ENCODE measurements at regions not wholly inside any gene's neighbourhood (a gene's known extent, or its start where the extent isn't known, plus 50 kb on each side); places are given as distances from the start of the nearest gene placed in this dataset.
A peak's percentile ranks its signal among the peaks of the same experiment; 100 is the strongest.
"Not testable (repeated sequence)": the region's sequence is repeated elsewhere in the genome, so short reads cannot be mapped to it uniquely, and the experiment has no call there.

- Histone ChIP-seq H3K4me3 (ENCODE audit: severe bottlenecking) (no peak overlapping the region), H3K27ac (ENCODE audit: poor library complexity, severe bottlenecking) (no peak overlapping the region), H3K27me3 (ENCODE audit: insufficient read depth, poor library complexity, severe bottlenecking) (no peaks in the 10 kb centered on the region), H3K4me1 (ENCODE audit: insufficient read depth, poor library complexity, severe bottlenecking) (no peaks in the 10 kb centered on the region), H3K36me3 (ENCODE audit: low read depth) (no peaks in the 10 kb centered on the region), H3K9me3 (ENCODE audit: severe bottlenecking) (no peaks in the 10 kb centered on the region)
- DNase-seq (ENCODE audit: low spot score): no peak
- no peak for ATAC-seq (ENCODE audit: low read depth)
- no peak for TF ChIP-seq CTCF (IDR thresholded peaks at IDR 0.05; ENCODE audit: poor library complexity, severe bottlenecking)
These were observed 843.7 kb upstream of the CHORDC1 start for GRCh38 chr11:91066456-91067047.

GRCh38 chr11:91063399-91063798 is 840.5 kb upstream of the CHORDC1 start:
- H3K4me3 ChIP-seq (ENCODE audit: severe bottlenecking); H3K27ac ChIP-seq (ENCODE audit: poor library complexity, severe bottlenecking); H3K27me3 ChIP-seq (ENCODE audit: insufficient read depth, poor library complexity, severe bottlenecking); H3K9me3 ChIP-seq (ENCODE audit: severe bottlenecking); ATAC-seq (ENCODE audit: low read depth); H3K4me1 ChIP-seq (ENCODE audit: insufficient read depth, poor library complexity, severe bottlenecking); H3K36me3 ChIP-seq (ENCODE audit: low read depth): not testable (repeated sequence)
- peak; percentile 29 for DNase-seq (ENCODE audit: low spot score)

GRCh38 chr11:91047882-91048281 is 825.0 kb upstream of the CHORDC1 start:
- H3K9me3 ChIP-seq (ENCODE audit: severe bottlenecking): no peaks in the 10 kb centered on the region
- no peak for TF ChIP-seq CTCF (IDR thresholded peaks at IDR 0.05; ENCODE audit: poor library complexity, severe bottlenecking)
- ATAC-seq (ENCODE audit: low read depth): no peak
- no peaks in the 10 kb centered on the region for H3K36me3 ChIP-seq (ENCODE audit: low read depth)
- H3K27ac ChIP-seq (ENCODE audit: poor library complexity, severe bottlenecking): no peak overlapping the region
- no peak overlapping the region for H3K4me3 ChIP-seq (ENCODE audit: severe bottlenecking)
- no peaks in the 10 kb centered on the region for H3K27me3 ChIP-seq (ENCODE audit: insufficient read depth, poor library complexity, severe bottlenecking)
- DNase-seq (ENCODE audit: low spot score): no peak
- no peaks in the 10 kb centered on the region for H3K4me1 ChIP-seq (ENCODE audit: insufficient read depth, poor library complexity, severe bottlenecking)

- H3K27me3 ChIP-seq (ENCODE audit: insufficient read depth, poor library complexity, severe bottlenecking): no peaks in the 10 kb centered on the region
- no peak for DNase-seq (ENCODE audit: low spot score)
- H3K4me1 ChIP-seq (ENCODE audit: insufficient read depth, poor library complexity, severe bottlenecking): no peaks in the 10 kb centered on the region
- no peak for TF ChIP-seq CTCF (IDR thresholded peaks at IDR 0.05; ENCODE audit: poor library complexity, severe bottlenecking)
- H3K4me3 ChIP-seq (ENCODE audit: severe bottlenecking): no peak overlapping the region
- H3K27ac ChIP-seq (ENCODE audit: poor library complexity, severe bottlenecking): no peak overlapping the region
- H3K9me3 ChIP-seq (ENCODE audit: severe bottlenecking): no peaks in the 10 kb centered on the region
- no peaks in the 10 kb centered on the region for H3K36me3 ChIP-seq (ENCODE audit: low read depth)
- ATAC-seq (ENCODE audit: low read depth): no peak
These were observed 823.4 kb upstream of the CHORDC1 start for GRCh38 chr11:91046261-91046660.

GRCh38 chr11:91041626-91042025 is 818.8 kb upstream of the CHORDC1 start:
- H3K4me1 ChIP-seq (ENCODE audit: insufficient read depth, poor library complexity, severe bottlenecking): no peaks in the 10 kb centered on the region
- TF ChIP-seq CTCF (IDR thresholded peaks at IDR 0.05; ENCODE audit: poor library complexity, severe bottlenecking): peak; percentile 32
- H3K4me3 ChIP-seq (ENCODE audit: severe bottlenecking): no peak overlapping the region
- no peak for DNase-seq (ENCODE audit: low spot score)
- H3K27me3 ChIP-seq (ENCODE audit: insufficient read depth, poor library complexity, severe bottlenecking): no peaks in the 10 kb centered on the region
- 0 out of 3 replicates have a peak, but pooled peaks have one; percentile 33 for ATAC-seq (ENCODE audit: low read depth)
- no peak overlapping the region for H3K27ac ChIP-seq (ENCODE audit: poor library complexity, severe bottlenecking)
- H3K36me3 ChIP-seq (ENCODE audit: low read depth): no peaks in the 10 kb centered on the region
- H3K9me3 ChIP-seq (ENCODE audit: severe bottlenecking): no peaks in the 10 kb centered on the region
